ENCODE measurements at regions not wholly inside any gene's neighbourhood (a gene's known extent, or its start where the extent isn't known, plus 50 kb on each side); places are given as distances from the start of the nearest gene placed in this dataset.

DNA sequence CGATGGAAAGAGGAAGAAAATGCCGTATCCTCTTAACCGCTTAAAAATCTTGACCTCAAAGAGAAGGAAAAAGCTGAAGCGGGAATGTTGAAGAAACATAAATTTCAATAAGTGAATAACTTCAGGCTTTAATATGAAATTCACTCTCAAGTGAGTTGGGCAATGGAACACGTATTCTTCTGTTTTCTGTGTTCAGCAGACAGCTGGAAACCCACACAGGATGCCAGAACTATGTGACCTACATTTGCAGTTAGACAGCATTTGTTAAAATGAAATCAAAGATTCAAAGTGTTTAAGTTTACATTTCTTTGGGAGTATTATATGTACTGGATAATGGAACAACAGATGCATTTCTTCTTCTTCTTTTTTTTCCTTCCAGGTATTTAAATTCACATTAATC lies 80.5 kb upstream of the SPATS2L start:
- DNase-seq (ENCODE audit: low spot score) = no peak
- intact Hi-C loops (cut with DNase I) = loop anchor here (5.0 to 10.0 kb wide), 3 partner anchors 81 to 249 kb away; partner anchors contain the start of gene SPATS2L

DNA sequence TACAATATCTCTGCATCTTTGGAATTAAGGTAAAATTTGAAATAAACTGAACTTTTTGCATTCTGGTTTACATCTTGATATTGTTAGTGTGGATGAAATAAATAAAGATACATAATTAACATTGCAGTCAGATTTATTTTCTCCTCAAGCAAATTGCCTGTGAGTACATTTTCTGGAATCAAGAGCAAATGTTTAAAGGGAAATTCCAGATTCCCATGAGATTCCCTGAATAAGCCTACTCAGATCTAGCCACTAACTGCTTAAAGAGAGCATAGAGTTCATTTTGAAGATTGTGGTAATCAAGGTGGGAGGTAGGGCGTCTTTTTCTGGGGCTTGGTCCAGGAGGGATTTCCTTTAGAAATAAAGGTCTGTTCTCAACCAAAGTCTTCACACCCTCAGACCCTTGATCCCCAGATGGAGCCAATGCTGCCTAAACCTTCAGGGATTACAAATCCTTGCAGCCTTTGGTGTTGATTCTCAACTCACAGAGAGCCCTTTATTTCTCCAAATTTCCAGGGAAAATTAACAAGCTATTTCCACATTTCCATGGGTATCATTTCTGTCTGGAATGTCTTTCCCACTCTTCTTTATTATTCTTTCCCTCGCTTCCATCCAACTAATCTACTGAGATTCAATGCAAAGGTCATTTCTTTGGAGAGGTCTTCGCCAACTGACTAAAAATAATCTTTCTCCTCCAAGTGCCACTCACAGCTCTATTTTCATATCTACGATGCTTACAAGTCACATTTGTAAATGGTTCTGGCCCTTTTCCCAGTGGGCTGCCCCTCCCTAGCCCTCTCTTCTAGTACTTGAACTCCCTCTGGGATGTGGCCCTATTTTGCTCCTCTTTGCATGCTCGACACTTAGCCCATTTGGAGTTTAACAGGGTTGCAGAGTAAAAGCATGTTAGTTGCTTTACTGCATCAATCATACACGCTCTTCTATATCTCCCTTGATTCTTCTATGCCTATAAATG lies 79.8 kb upstream of the SPATS2L start:
- no peak for DNase-seq (ENCODE audit: low spot score)
- intact Hi-C loops (cut with DNase I) = loop anchor here (5.0 to 10.0 kb wide), 3 partner anchors 81 to 248 kb away; partner anchors contain the start of gene SPATS2L

DNA sequence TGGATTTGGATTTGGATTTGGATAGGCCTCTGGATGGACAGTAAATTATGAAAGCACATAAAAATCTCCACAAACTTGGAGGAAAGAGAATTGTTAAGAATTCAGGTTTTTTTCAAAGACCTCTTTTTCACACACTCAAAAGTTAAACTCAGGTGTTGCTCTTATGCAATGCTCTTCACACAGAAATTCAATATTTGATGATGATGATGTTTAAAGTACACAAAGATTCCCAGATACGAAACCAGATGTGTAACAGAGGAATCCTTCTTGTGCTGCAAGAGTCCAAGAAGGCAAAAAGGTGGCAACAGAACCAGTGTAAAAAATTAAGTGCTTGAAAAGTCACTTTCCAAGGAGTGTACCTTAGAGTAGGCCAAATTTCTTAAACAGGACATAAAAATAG lies 75.8 kb upstream of the SPATS2L start:
- no peak for DNase-seq (ENCODE audit: low spot score)
- intact Hi-C loops (cut with DNase I) = no loop called here

DNA sequence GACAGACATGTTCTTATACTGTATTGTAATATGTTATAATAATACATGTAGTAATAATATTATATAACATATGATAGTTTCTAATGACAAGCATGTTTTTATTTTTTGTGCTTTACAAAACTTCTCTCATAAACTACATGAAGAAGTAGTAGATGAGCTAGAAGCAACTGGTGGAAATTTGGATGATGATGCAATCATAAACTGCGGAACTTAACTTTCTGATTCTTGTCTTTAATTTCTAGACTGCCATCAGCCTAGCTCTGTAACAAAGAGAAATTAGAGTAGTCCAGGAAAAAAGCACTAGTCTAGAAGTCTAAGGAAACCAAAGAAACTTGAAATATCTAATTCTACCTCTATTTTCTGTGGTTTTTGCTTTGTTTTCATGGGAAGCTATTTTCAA lies 71.0 kb upstream of the SPATS2L start:
- DNase-seq (ENCODE audit: low spot score) = no peak
- intact Hi-C loops (cut with DNase I) = no loop called here

DNA sequence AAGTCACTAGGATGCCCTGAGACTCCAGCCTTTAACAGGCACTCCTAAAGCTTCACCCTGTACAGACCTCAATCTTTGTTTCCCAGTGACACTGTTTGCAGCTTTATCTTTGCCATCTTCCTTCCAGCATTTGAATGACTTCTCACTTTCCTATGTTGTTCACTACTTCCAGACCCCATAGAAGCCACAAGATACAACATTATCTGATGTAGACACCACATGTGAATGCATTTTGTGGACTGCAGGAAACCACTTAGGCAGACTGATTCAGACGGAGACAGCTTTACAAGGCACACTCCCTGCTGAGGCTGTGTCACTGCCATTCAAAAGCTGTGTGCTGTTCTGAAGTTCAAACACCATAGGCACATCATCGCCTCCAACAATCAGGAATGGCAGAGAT lies 67.3 kb upstream of the SPATS2L start:
- intact Hi-C loops (cut with DNase I) = no loop called here
- no peak for DNase-seq (ENCODE audit: low spot score)

DNA sequence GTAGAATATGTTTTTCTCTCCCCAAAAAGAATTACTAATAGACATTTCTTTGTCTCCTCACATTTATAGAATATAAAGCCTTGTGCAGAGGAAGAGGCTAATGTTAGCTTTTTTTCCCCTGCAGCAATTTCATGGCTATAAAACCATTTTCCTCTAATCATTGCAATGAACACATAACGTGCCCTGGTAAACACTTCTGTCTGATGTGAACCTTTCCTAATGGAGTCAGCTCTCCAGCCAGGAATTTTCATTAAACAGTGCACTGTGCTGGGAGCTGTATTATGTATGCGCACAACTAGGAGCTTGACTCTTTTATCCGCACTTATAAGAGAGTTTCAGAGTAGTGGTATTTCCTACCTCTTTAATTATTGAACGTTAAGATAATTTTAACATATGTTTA lies 63.9 kb upstream of the SPATS2L start:
- intact Hi-C loops (cut with DNase I) = no loop called here
- no peak for DNase-seq (ENCODE audit: low spot score)

DNA sequence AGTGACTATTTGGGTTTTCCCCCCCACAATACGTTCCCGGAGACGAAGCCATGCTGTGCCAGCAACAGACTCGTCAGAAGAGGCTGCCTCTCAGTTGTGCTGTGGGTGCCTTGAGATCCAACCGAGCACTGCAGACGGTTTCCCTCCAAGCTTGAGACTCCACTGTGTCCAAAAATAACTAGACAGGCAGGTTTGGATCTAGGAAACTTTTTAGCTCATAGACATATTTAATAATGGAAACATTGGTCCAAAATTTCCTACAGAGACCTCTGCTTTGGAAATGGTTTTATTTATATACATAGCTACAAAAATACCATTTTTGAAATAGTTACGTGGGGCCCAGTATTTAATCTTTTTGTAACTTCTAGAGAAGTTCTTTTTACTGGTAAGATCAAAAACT lies 63.1 kb upstream of the SPATS2L start:
- DNase-seq (ENCODE audit: low spot score) = no peak
- intact Hi-C loops (cut with DNase I) = no loop called here

DNA sequence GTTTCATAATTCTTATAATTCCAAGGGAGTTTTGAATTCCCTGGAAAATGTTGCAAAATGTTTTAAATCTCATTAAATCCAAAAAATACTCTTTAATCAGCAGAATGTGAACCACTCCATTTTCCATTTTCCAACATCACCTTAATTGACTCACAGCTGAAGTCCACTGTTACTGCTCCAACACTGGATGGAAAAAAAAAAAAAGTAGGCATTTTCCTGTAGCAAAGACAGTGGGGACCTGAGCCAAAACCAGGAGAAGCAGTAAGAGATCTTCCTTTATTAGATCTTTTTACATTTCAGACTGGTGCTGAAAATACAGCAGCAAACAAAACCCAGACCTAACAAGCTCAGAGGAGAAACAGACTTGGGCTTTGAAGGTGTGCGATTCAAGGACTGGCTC lies 62.4 kb upstream of the SPATS2L start:
- intact Hi-C loops (cut with DNase I) = no loop called here
- no peak for DNase-seq (ENCODE audit: low spot score)

DNA sequence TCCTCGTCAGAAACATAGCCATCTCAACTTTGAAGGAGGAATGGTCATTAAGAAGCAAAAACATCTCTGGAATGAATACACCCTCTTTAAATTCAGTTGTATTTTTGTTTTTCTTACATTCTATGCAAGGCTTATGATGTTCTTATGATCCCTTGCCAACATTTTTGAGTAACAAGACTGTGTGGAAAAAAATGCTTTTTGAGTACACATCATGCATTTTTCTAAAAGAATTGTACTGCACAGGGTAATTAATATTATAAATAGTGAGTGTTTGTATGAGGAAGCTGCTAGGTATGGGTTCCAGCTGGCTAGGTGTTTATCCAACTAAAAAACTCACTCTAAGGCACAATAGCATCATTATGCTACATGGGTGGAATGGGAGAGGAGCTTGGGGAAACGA lies 59.0 kb upstream of the SPATS2L start:
- intact Hi-C loops (cut with DNase I) = no loop called here
- DNase-seq (ENCODE audit: low spot score) = no peak

DNA sequence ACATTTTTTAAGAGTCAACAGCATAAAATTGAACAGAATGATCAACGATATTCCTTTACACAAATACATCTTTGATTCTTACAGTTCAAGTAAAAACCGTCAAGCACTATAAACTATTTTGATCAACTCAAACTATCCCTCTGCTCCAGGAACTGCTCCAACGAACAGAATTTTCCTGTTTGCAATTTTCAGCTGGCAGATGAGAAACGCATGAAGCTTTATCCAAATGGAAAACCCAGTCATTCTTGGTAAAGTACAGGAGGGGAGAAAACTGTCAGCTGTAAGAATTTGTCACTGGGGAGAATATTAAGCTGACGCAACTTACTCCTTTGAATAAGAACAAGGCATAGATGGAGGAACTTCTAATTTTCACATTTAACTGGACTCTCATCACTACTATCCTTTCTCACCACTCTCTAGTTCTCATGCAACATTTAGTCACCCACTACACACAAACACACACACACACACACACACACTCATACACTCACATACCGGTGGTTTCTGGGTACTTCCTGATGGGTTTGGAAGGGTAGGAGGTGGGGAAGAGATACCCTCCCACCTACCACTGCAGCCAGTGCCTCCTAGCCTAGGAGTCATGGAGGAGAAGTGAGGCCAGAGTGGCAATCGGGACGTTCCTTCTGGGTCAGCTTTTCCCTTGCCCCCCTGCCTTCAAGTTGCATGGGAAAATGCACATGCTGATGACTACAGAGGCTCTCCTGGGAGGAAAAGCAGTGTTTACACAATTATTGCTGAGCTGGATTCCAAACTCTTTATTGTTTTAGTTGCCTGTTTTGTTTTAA lies 54.0 kb upstream of the SPATS2L start:
- intact Hi-C loops (cut with DNase I) = no loop called here
- DNase-seq (ENCODE audit: low spot score) = no peak

DNA sequence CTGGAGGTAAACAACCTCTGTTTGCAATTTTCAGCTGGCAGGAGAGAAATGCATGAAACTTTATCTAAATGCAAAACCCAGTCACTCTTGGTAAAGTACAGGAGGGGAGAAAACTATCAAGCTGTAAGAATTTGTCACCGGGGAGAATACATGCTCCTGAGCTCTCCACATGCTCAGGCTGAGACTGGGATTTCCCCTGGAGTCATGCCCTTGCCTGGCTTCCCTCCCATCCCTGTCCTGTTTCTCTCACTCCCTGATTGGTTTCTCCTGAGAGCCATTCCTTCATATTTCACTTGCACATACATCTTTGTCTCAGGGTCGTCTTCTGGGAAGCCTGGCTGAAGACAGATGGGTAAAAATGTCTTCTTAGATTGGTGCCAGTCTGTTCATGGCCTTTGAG lies 52.9 kb upstream of the SPATS2L start:
- no peak for DNase-seq (ENCODE audit: low spot score)
- intact Hi-C loops (cut with DNase I) = no loop called here

DNA sequence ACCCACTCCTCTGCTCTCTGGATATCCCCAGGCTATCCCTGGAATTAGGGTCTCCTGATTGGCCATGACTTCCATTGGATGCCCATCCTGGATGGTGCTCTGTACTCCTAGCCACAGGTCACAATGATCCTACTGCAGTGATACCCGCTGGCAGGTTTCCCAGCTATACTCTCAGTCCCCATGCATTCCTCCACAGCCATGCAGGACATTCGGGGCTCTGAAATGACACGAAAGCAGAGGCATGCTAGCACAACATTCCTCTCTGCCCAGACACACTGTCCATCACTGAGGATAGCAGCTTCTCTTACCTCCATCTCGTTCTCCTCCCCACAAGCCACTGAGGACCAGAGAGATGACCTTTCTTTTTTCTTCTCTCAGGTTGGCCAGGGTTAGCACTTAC lies 51.7 kb upstream of the SPATS2L start:
- intact Hi-C loops (cut with DNase I) = no loop called here
- no peak for DNase-seq (ENCODE audit: low spot score)

DNA sequence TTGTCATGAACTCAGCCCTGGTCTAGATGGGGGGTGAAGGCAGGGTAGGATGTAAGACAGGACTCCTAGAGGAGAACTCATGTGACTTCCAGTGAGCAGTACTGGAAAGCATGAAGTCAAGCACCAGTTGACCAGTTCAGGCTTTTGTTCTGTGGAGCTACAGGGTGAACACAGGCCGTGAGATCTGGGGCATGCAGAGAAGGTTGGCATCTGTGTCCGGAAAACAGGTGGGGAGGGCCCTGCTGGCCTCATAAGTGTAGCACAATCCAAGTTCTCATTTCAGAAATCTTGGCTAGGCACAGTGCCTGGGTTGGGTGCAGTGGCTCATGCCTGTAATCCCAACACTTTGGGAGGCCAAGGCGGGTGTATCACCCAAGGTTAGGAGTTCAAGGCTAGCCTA lies 50.9 kb upstream of the SPATS2L start:
- no peak for DNase-seq (ENCODE audit: low spot score)
- intact Hi-C loops (cut with DNase I) = no loop called here
